Testis (tissue), 2 donors: ENCODE measurements at regions not wholly inside any gene's neighbourhood (a gene's known extent, or its start where the extent isn't known, plus 50 kb on each side); places are given as distances from the start of the nearest gene placed in this dataset.
"Not testable (repeated sequence)": the region's sequence is repeated elsewhere in the genome, so short reads cannot be mapped to it uniquely, and the experiment has no call there.

Source experiments
- DNase-seq: peaks from one replicate; pipeline ENCODE4 v3.0.0-alpha.2; 2019
- H3K27ac ChIP-seq, 2 donors: fragments of 200-600 bp; sonication (generic); one replicate each; pipeline ENCODE4 v1.5.1; 2019
- H3K27me3 ChIP-seq: fragments of 200-600 bp; sonication (generic); one replicate; pipeline ENCODE4 v1.5.1; 2019
- H3K36me3 ChIP-seq: fragments of 200-600 bp; sonication (generic); one replicate; pipeline ENCODE4 v1.5.1; 2017; ENCODE audit warnings: low read depth; ENCODE audit errors: missing control alignments
- H3K4me1 ChIP-seq: fragments of 200-600 bp; sonication (generic); one replicate; pipeline ENCODE4 v1.5.1; 2019
- H3K4me3 ChIP-seq, 2 donors: fragments of 200-600 bp; sonication (generic); one replicate each; pipeline ENCODE4 v1.5.1; 2017 to 2019
- H3K9me3 ChIP-seq: fragments of 200-600 bp; sonication (generic); one replicate; pipeline ENCODE4 v1.5.1; 2017
- WGBS, 2 donors: methylation state at CpG; one replicate each; pipeline ENCODE4 v1.1.5; 2018; 5-methylcytosine and 5-hydroxymethylcytosine counted together
- intact Hi-C: fragments of 100-400 bp; cut with DNase I; formaldehyde crosslinking; loops from one replicate; pipeline ENCODE4 v1.15.1; 2023; ENCODE audit warnings: low total_unique reads

GRCh38 chr1:143870388-143870787 lies 101.4 kb downstream of the FAM72C start:
- H3K27me3 ChIP-seq, intact Hi-C loops: not testable (repeated sequence)

GRCh38 chr1:143867590-143868220 lies 104.1 kb downstream of the FAM72C start:
- intact Hi-C loops, H3K4me3 ChIP-seq, H3K27ac ChIP-seq, H3K9me3 ChIP-seq, DNase-seq, H3K27me3 ChIP-seq, H3K4me1 ChIP-seq, H3K36me3 ChIP-seq: not testable (repeated sequence)
- WGBS, 2 donors, result 19 to 31% methylated on average over 3 of the region's 5 CpGs

More at GRCh38 chr1:143870388-143870787, 101.4 kb downstream of the FAM72C start:
- WGBS, 2 donors, result 78% methylated on average over 1 of the region's 1 CpG; no CpG with 5 or more reads in 1 of the 2 donors
- H3K27ac ChIP-seq, H3K4me3 ChIP-seq, H3K4me1 ChIP-seq, DNase-seq, H3K36me3 ChIP-seq, H3K9me3 ChIP-seq: not testable (repeated sequence)

- H3K27me3 ChIP-seq, H3K27ac ChIP-seq, DNase-seq, H3K9me3 ChIP-seq, H3K4me3 ChIP-seq, H3K4me1 ChIP-seq, intact Hi-C loops, H3K36me3 ChIP-seq: not testable (repeated sequence)
- WGBS, 2 donors, result no CpG with 5 or more reads among the region's 1 CpG
Measured at GRCh38 chr1:143863901-143864520, 107.8 kb downstream of the FAM72C start.

GRCh38 chr1:143862722-143863121 lies 109.1 kb downstream of the FAM72C start:
- H3K27ac ChIP-seq, H3K4me1 ChIP-seq, intact Hi-C loops, DNase-seq, H3K36me3 ChIP-seq, H3K9me3 ChIP-seq, H3K4me3 ChIP-seq, H3K27me3 ChIP-seq: not testable (repeated sequence)
- WGBS, 2 donors, result 85 to 88% methylated on average over 4 of the region's 4 CpGs

GRCh38 chr1:143861306-143861705 lies 110.5 kb downstream of the FAM72C start:
- WGBS, 2 donors, result no CpG with 5 or more reads among the region's 1 CpG
- H3K4me1 ChIP-seq, H3K27me3 ChIP-seq, H3K36me3 ChIP-seq, DNase-seq, H3K9me3 ChIP-seq, intact Hi-C loops, H3K27ac ChIP-seq, H3K4me3 ChIP-seq: not testable (repeated sequence)

- intact Hi-C loops, H3K27ac ChIP-seq, H3K4me1 ChIP-seq, H3K9me3 ChIP-seq, H3K4me3 ChIP-seq, DNase-seq, H3K27me3 ChIP-seq, H3K36me3 ChIP-seq: not testable (repeated sequence)
- WGBS, 2 donors, result no CpG with 5 or more reads among the region's 1 CpG
Measured at GRCh38 chr1:143855867-143856266, 115.9 kb downstream of the FAM72C start.

- H3K9me3 ChIP-seq, H3K36me3 ChIP-seq, H3K27ac ChIP-seq, H3K4me3 ChIP-seq, H3K4me1 ChIP-seq, intact Hi-C loops, DNase-seq, H3K27me3 ChIP-seq: not testable (repeated sequence)
- no CpG with 5 or more reads among the region's 2 CpGs for WGBS, 2 donors
Measured at GRCh38 chr1:143854069-143854468, 117.7 kb downstream of the FAM72C start.

GRCh38 chr1:143850637-143851036 lies 121.1 kb downstream of the FAM72C start:
- 81 to 95% methylated on average over 2 of the region's 2 CpGs for WGBS, 2 donors
- H3K4me3 ChIP-seq, H3K9me3 ChIP-seq, H3K36me3 ChIP-seq, H3K27ac ChIP-seq, DNase-seq, H3K27me3 ChIP-seq, H3K4me1 ChIP-seq, intact Hi-C loops: not testable (repeated sequence)

GRCh38 chr1:143848859-143849258 lies 122.9 kb downstream of the FAM72C start:
- H3K9me3 ChIP-seq, H3K27me3 ChIP-seq, H3K4me3 ChIP-seq, intact Hi-C loops, H3K27ac ChIP-seq, DNase-seq, H3K4me1 ChIP-seq, H3K36me3 ChIP-seq: not testable (repeated sequence)

GRCh38 chr1:143845193-143845592 lies 126.6 kb downstream of the FAM72C start:
- H3K4me3 ChIP-seq, DNase-seq, H3K9me3 ChIP-seq, H3K27me3 ChIP-seq, H3K4me1 ChIP-seq, intact Hi-C loops, H3K36me3 ChIP-seq, H3K27ac ChIP-seq: not testable (repeated sequence)
- WGBS, 2 donors, result 80% methylated on average over 1 of the region's 1 CpG; no CpG with 5 or more reads in 1 of the 2 donors

GRCh38 chr1:143842058-143842457 lies 129.7 kb downstream of the FAM72C start:
- H3K36me3 ChIP-seq, result not testable (repeated sequence)
- no CpG with 5 or more reads among the region's 2 CpGs for WGBS, 2 donors

GRCh38 chr1:143839182-143839581 lies 132.6 kb downstream of the FAM72C start:
- H3K9me3 ChIP-seq, H3K4me1 ChIP-seq, intact Hi-C loops, H3K27ac ChIP-seq, H3K27me3 ChIP-seq, DNase-seq, H3K36me3 ChIP-seq, H3K4me3 ChIP-seq: not testable (repeated sequence)
- WGBS, 2 donors, result 0 to 17% methylated on average over 1 of the region's 32 CpGs

More at GRCh38 chr1:143842058-143842457, 129.7 kb downstream of the FAM72C start:
- DNase-seq, H3K27ac ChIP-seq, H3K27me3 ChIP-seq, H3K9me3 ChIP-seq, H3K4me1 ChIP-seq, intact Hi-C loops, H3K4me3 ChIP-seq: not testable (repeated sequence)
